MM.1S (cell line): ENCODE measurements at regions not wholly inside any gene's neighbourhood (a gene's known extent, or its start where the extent isn't known, plus 50 kb on each side); places are given as distances from the start of the nearest gene placed in this dataset.
"Not testable (repeated sequence)": the region's sequence is repeated elsewhere in the genome, so short reads cannot be mapped to it uniquely, and the experiment has no call there.

Experiments
- DNase-seq: peaks from one replicate; pipeline ENCODE4 v3.0.0-alpha.2; 2015
- H2AFZ ChIP-seq: fragments of 300-600 bp; sonication (generic); 2 replicates; pipeline ENCODE4 v1.6.0; 2016; ENCODE audit warnings: antibody characterized with exemption, low read length
- H3F3A ChIP-seq: fragments of 300-600 bp; sonication (generic); 2 replicates; pipeline ENCODE4 v1.6.1; 2016; ENCODE audit warnings: mild to moderate bottlenecking, antibody characterized with exemption, low read length, moderate library complexity, mixed read lengths; ENCODE audit not compliant: insufficient read depth
- H3K27ac ChIP-seq: fragments of 300-600 bp; sonication (generic); 2 replicates; pipeline ENCODE4 v1.5.1; 2016; ENCODE audit warnings: mild to moderate bottlenecking, low read length
- H3K27me3 ChIP-seq: fragments of 300-600 bp; sonication (generic); replicated peaks from 2 replicates; pipeline ENCODE4 v1.6.0; 2016; ENCODE audit warnings: low read length; ENCODE audit not compliant: insufficient read depth
- H3K36me3 ChIP-seq: fragments of 300-600 bp; sonication (generic); replicated peaks from 2 replicates; pipeline ENCODE4 v1.6.1; 2016; ENCODE audit warnings: mild to moderate bottlenecking, low read length, mixed read lengths; ENCODE audit not compliant: insufficient read depth
- H3K4me1 ChIP-seq: fragments of 300-600 bp; sonication (generic); 2 replicates; pipeline ENCODE4 v1.6.1; 2016; ENCODE audit warnings: low read length, mixed read lengths
- H3K4me2 ChIP-seq: fragments of 300-600 bp; sonication (generic); 2 replicates; pipeline ENCODE4 v1.6.0; 2016; ENCODE audit warnings: low read depth, low read length
- H3K4me3 ChIP-seq: fragments of 300-600 bp; sonication (generic); 2 replicates; pipeline ENCODE4 v1.5.1; 2016; ENCODE audit warnings: low read length, mixed read lengths
- H3K79me2 ChIP-seq: fragments of 300-600 bp; sonication (generic); 2 replicates; pipeline ENCODE4 v1.6.1; 2016; ENCODE audit warnings: mixed run types, low read length, mixed read lengths
- H3K9ac ChIP-seq: fragments of 300-600 bp; sonication (generic); 2 replicates; pipeline ENCODE4 v1.6.1; 2016; ENCODE audit warnings: low read length, mixed read lengths
- H3K9me2 ChIP-seq: fragments of 300-600 bp; sonication (generic); replicated peaks from 2 replicates; pipeline ENCODE4 v1.6.1; 2016; ENCODE audit warnings: mild to moderate bottlenecking, low read length, mixed read lengths; ENCODE audit not compliant: insufficient read depth
- H3K9me3 ChIP-seq: fragments of 300-600 bp; sonication (generic); replicated peaks from 2 replicates; pipeline ENCODE4 v1.6.1; 2016; ENCODE audit warnings: mild to moderate bottlenecking, low read length, mixed read lengths; ENCODE audit not compliant: insufficient read depth
- H4K20me1 ChIP-seq: fragments of 300-600 bp; sonication (generic); 2 replicates; pipeline ENCODE4 v1.6.1; 2016; ENCODE audit warnings: mild to moderate bottlenecking, low read length, moderate library complexity, mixed read lengths; ENCODE audit not compliant: insufficient read depth
- CTCF ChIP-seq: fragments of 300-600 bp; sonication (generic); IDR thresholded peaks from 2 replicates; pipeline ENCODE4 v1.5.1; 2016; ENCODE audit warnings: antibody characterized with exemption, low read length, mixed read lengths
- EZH2 ChIP-seq: fragments of 300-600 bp; sonication (generic); optimal IDR thresholded peaks from 2 replicates; pipeline ENCODE3; 2017; ENCODE audit warnings: low read depth, mild to moderate bottlenecking, antibody characterized with exemption, low read length, mixed read lengths
- EZH2phosphoT487 ChIP-seq: fragments of 300-600 bp; sonication (generic); IDR thresholded peaks from 2 replicates; pipeline ENCODE4 v1.6.1; 2018; ENCODE audit warnings: antibody characterized with exemption, low read length

- DNase-seq, result no peak
- Histone ChIP-seq H3K27me3 (no peaks in the 10 kb centered on the region), H2AFZ (no peak overlapping the region), H3K79me2 (no peaks in the 10 kb centered on the region), H3K4me1 (no peaks in the 10 kb centered on the region), H3K4me3 (no peak overlapping the region), H3K9ac (no peak overlapping the region), H3K9me3 (no peaks in the 10 kb centered on the region), H3K27ac (no peak overlapping the region), H4K20me1 (no peaks in the 10 kb centered on the region), H3K4me2 (no peak overlapping the region), H3K36me3 (no peaks in the 10 kb centered on the region), H3F3A (no peaks in the 10 kb centered on the region), H3K9me2 (no peaks in the 10 kb centered on the region)
- TF ChIP-seq CTCF (no peak), EZH2phosphoT487 (no peak), EZH2 (no peak)
Observed at GRCh38 chr6:81098109-81098814, 654.2 kb downstream of the TENT5A start.

- not testable (repeated sequence) for H3K9ac ChIP-seq, H3K27me3 ChIP-seq, H3K36me3 ChIP-seq, H3K4me3 ChIP-seq, H3K9me3 ChIP-seq, DNase-seq, H4K20me1 ChIP-seq, H3K79me2 ChIP-seq, H3K9me2 ChIP-seq, H3K4me2 ChIP-seq, H3F3A ChIP-seq, H2AFZ ChIP-seq, H3K27ac ChIP-seq, H3K4me1 ChIP-seq
Observed at GRCh38 chr6:81096464-81096863, 656.0 kb downstream of the TENT5A start.

- DNase-seq, result no peak
- no peaks in the 10 kb centered on the region for H3K27me3 ChIP-seq
- no peaks in the 10 kb centered on the region for H3K4me1 ChIP-seq
- no peaks in the 10 kb centered on the region for H3K9me2 ChIP-seq
- H3K79me2 ChIP-seq, result no peaks in the 10 kb centered on the region
- no peak overlapping the region for H3K27ac ChIP-seq
- H3K9ac ChIP-seq, result no peak overlapping the region
- H3K9me3 ChIP-seq, result no peaks in the 10 kb centered on the region
- H4K20me1 ChIP-seq, result no peaks in the 10 kb centered on the region
- H3K36me3 ChIP-seq, result no peaks in the 10 kb centered on the region
- TF ChIP-seq CTCF (no peak), EZH2phosphoT487 (no peak), EZH2 (no peak)
- no peak overlapping the region for H2AFZ ChIP-seq
- no peak overlapping the region for H3K4me2 ChIP-seq
- H3F3A ChIP-seq, result no peaks in the 10 kb centered on the region
- H3K4me3 ChIP-seq, result no peak overlapping the region
Observed at GRCh38 chr6:81093051-81093450, 659.4 kb downstream of the TENT5A start.

- H3F3A ChIP-seq, result no peaks in the 10 kb centered on the region
- TF ChIP-seq EZH2 (no peak), EZH2phosphoT487 (no peak), CTCF (no peak)
Observed at GRCh38 chr6:81088145-81088544, 664.3 kb downstream of the TENT5A start.

More at GRCh38 chr6:81088145-81088544, 664.3 kb downstream of the TENT5A start:
- Histone ChIP-seq H3K27ac (no peak overlapping the region), H3K4me2 (no peak overlapping the region), H3K9me2 (no peaks in the 10 kb centered on the region), H2AFZ (no peak overlapping the region), H4K20me1 (no peaks in the 10 kb centered on the region), H3K79me2 (no peaks in the 10 kb centered on the region), H3K9me3 (no peaks in the 10 kb centered on the region), H3K4me1 (no peaks in the 10 kb centered on the region), H3K27me3 (no peaks in the 10 kb centered on the region), H3K9ac (no peak overlapping the region), H3K36me3 (no peaks in the 10 kb centered on the region), H3K4me3 (no peak overlapping the region)
- DNase-seq, result no peak
